OCI-LY7 (cell line): ENCODE measurements at regions not wholly inside any gene's neighbourhood (a gene's known extent, or its start where the extent isn't known, plus 50 kb on each side); places are given as distances from the start of the nearest gene placed in this dataset.

Experiments used
- EZH2phosphoT487 ChIP-seq: fragments of 200-600 bp; sonication (generic); IDR thresholded peaks from 2 replicates; pipeline ENCODE4 v1.6.1; 2018; ENCODE audit warnings: low read depth, borderline replicate concordance, mild to moderate bottlenecking, mixed run types, antibody characterized with exemption, low read length, moderate library complexity, mixed read lengths
- TF ChIP-seq, protein P1 (sequence below): fragments of 200-600 bp; sonication (generic); conservative IDR thresholded peaks from 2 replicates; pipeline ENCODE4 v1.5.1; 2014; ENCODE audit warnings: mild to moderate bottlenecking, antibody characterized with exemption, low read length, moderate library complexity, mixed read lengths

DNA sequence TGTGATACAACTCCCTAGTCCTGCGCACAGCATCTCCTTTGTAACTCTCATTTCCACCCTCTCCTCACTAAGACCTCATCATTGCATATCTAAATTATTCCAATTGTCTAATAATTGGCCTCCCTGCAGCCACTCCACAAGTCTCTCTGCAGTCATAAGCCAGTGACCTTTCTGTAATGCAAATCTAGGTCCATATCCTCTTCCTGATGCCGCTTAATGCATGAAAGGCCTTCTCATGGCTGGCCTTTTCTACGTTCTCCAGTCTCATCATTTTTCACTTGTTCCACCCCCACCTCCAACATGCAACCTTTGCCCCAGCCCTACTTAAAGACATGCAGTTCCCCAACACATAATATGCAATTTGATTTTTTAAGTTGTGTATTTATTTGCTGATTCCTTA, 96.0 kb downstream of the RPAP3 start:
- TF ChIP-seq, protein P1, sequence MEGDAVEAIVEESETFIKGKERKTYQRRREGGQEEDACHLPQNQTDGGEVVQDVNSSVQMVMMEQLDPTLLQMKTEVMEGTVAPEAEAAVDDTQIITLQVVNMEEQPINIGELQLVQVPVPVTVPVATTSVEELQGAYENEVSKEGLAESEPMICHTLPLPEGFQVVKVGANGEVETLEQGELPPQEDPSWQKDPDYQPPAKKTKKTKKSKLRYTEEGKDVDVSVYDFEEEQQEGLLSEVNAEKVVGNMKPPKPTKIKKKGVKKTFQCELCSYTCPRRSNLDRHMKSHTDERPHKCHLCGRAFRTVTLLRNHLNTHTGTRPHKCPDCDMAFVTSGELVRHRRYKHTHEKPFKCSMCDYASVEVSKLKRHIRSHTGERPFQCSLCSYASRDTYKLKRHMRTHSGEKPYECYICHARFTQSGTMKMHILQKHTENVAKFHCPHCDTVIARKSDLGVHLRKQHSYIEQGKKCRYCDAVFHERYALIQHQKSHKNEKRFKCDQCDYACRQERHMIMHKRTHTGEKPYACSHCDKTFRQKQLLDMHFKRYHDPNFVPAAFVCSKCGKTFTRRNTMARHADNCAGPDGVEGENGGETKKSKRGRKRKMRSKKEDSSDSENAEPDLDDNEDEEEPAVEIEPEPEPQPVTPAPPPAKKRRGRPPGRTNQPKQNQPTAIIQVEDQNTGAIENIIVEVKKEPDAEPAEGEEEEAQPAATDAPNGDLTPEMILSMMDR = no peak
- TF ChIP-seq EZH2phosphoT487 = no peak
